HCT116 (cell line): ENCODE measurements at regions not wholly inside any gene's neighbourhood (a gene's known extent, or its start where the extent isn't known, plus 50 kb on each side); places are given as distances from the start of the nearest gene placed in this dataset.

Experiments
- CTCF ChIP-seq, 3 experiments: fragments of 200-600 bp in 1 of 3; sonication (generic) in 1 of 3; IDR thresholded peaks in 2 of 3; conservative IDR thresholded peaks in 1 of 3; 2 replicates each; pipeline ENCODE4 v1.5.1; 2012 to 2017; ENCODE audit warnings: low read depth in 2 of 3, low read length in 2 of 3, antibody characterized with exemption in 1 of 3, borderline replicate concordance in 1 of 3, control low read depth in 1 of 3, mild to moderate bottlenecking in 1 of 3, mixed read lengths in 1 of 3, mixed run types in 1 of 3, moderate library complexity in 1 of 3; ENCODE audit not compliant: insufficient read depth in 1 of 3
- EZH2phosphoT487 ChIP-seq: fragments of 200-600 bp; IDR thresholded peaks from 2 replicates; pipeline ENCODE4 v1.6.1; 2018; ENCODE audit warnings: antibody characterized with exemption, borderline replicate concordance

- TF ChIP-seq CTCF (IDR thresholded peaks at IDR 0.05 in 2 of 3, conservative IDR thresholded peaks at IDR 0.05 in 1 of 3; ENCODE audit: borderline replicate concordance in 1 of 3, insufficient read depth in 1 of 3, low read depth in 2 of 3, low read length in 2 of 3) (no peak), EZH2phosphoT487 (no peak)
Observed at GRCh38 chr7:47636433-47637175, 54.7 kb upstream of the TNS3 start.
